ENCODE measurements at regions not wholly inside any gene's neighbourhood (a gene's known extent, or its start where the extent isn't known, plus 50 kb on each side); places are given as distances from the start of the nearest gene placed in this dataset.

GRCh38 chr17:79490530-79490929, 120.3 kb downstream of the RBFOX3 start:
- BruUV-seq (replicated peaks): no TSS peak
- H3K36me3 ChIP-seq (ENCODE audit: control insufficient read depth in 2 of 2, extremely low read depth in 1 of 2, insufficient read depth in 2 of 2, low read length in 2 of 2): no peaks in the 10 kb centered on the region
- TF ChIP-seq POLR2AphosphoS5 (IDR thresholded peaks at IDR 0.05; ENCODE audit: insufficient read depth, low read depth, low read length): no peak
- TF ChIP-seq EZH2 (IDR thresholded peaks at IDR 0.05; ENCODE audit: borderline replicate concordance, low read depth, low read length, severe bottlenecking): no peak
- no peak for TF ChIP-seq GATA2 (IDR thresholded peaks at IDR 0.05; ENCODE audit: insufficient read depth, insufficient read length, low read depth, low read length)
- no peak for TF ChIP-seq POLR2A (IDR thresholded peaks at IDR 0.05; ENCODE audit: low read depth, low read length)
- dilution Hi-C loops (cut with MboI; ENCODE audit: extremely low pct_ligation_motif_present, low sequenced_read_pairs) (no loop called here), intact Hi-C loops (cut with micrococcal nuclease) (no loop called here)
- no peak overlapping the region for H3K27ac ChIP-seq (ENCODE audit: insufficient read depth, low read depth, low read length)
- H3K27me3 ChIP-seq (ENCODE audit: control insufficient read depth in 2 of 2, insufficient read depth in 2 of 2, low read length in 2 of 2): no peaks in the 10 kb centered on the region
- H2AFZ ChIP-seq (ENCODE audit: low read depth, low read length): no peak overlapping the region
- no peak for FAIRE-seq
- no peak overlapping the region for H3K9ac ChIP-seq (replicated peaks; ENCODE audit: extremely low read depth, insufficient read depth, low read length)
- DNase-seq (ENCODE audit: low read depth, low spot score): no peak
- no peaks in the 10 kb centered on the region for H4K20me1 ChIP-seq (replicated peaks; ENCODE audit: control insufficient read depth, extremely low read depth, insufficient read depth, low read length)
- H3K9me3 ChIP-seq (replicated peaks; ENCODE audit: control insufficient read depth, insufficient read depth, low read length): no peaks in the 10 kb centered on the region
- no peaks in the 10 kb centered on the region for H3K4me1 ChIP-seq (ENCODE audit: control insufficient read depth, extremely low read depth, insufficient read depth, low read length)
- no peaks in the 10 kb centered on the region for H3K9me1 ChIP-seq (replicated peaks; ENCODE audit: control insufficient read depth, extremely low read depth, insufficient read depth, low read length)
- no peak overlapping the region for H3K4me2 ChIP-seq (ENCODE audit: insufficient read depth, low read length)
- CTCF ChIA-PET: no interaction called here
- no peak overlapping the region for H3K4me3 ChIP-seq (replicated peaks in 1 of 3; ENCODE audit: insufficient read depth in 1 of 3, low read depth in 1 of 3, low read length in 3 of 3)
- H3K79me2 ChIP-seq (ENCODE audit: control insufficient read depth, insufficient read depth, low read length): no peaks in the 10 kb centered on the region
- POLR2A ChIA-PET: no interaction called here

GRCh38 chr17:79487149-79487548, 123.7 kb downstream of the RBFOX3 start:
- TF ChIP-seq POLR2A (IDR thresholded peaks at IDR 0.05; ENCODE audit: low read depth, low read length) (no peak), JUN (IDR thresholded peaks at IDR 0.05; ENCODE audit: borderline replicate concordance, insufficient read depth, insufficient read length, low read depth) (no peak), GATA2 (IDR thresholded peaks at IDR 0.05; ENCODE audit: insufficient read depth, insufficient read length, low read depth, low read length) (no peak), EZH2 (IDR thresholded peaks at IDR 0.05; ENCODE audit: borderline replicate concordance, low read depth, low read length, severe bottlenecking) (no peak), MYC (IDR thresholded peaks at IDR 0.05; ENCODE audit: low read depth, low read length) (no peak), POLR2AphosphoS5 (IDR thresholded peaks at IDR 0.05; ENCODE audit: insufficient read depth, low read depth, low read length) (no peak), FOS (IDR thresholded peaks at IDR 0.05; ENCODE audit: borderline replicate concordance, insufficient read depth, low read length) (no peak)
- TF ChIP-seq, protein P1, sequence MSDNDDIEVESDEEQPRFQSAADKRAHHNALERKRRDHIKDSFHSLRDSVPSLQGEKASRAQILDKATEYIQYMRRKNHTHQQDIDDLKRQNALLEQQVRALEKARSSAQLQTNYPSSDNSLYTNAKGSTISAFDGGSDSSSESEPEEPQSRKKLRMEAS (IDR thresholded peaks at IDR 0.05; ENCODE audit: insufficient read depth, insufficient read length): no peak
- TF ChIP-seq, protein P2, sequence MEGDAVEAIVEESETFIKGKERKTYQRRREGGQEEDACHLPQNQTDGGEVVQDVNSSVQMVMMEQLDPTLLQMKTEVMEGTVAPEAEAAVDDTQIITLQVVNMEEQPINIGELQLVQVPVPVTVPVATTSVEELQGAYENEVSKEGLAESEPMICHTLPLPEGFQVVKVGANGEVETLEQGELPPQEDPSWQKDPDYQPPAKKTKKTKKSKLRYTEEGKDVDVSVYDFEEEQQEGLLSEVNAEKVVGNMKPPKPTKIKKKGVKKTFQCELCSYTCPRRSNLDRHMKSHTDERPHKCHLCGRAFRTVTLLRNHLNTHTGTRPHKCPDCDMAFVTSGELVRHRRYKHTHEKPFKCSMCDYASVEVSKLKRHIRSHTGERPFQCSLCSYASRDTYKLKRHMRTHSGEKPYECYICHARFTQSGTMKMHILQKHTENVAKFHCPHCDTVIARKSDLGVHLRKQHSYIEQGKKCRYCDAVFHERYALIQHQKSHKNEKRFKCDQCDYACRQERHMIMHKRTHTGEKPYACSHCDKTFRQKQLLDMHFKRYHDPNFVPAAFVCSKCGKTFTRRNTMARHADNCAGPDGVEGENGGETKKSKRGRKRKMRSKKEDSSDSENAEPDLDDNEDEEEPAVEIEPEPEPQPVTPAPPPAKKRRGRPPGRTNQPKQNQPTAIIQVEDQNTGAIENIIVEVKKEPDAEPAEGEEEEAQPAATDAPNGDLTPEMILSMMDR (IDR thresholded peaks at IDR 0.05; ENCODE audit: extremely low read depth in 1 of 2, insufficient read depth in 1 of 2, low read depth in 1 of 2, low read length in 2 of 2): no peak
- H3K27ac ChIP-seq (ENCODE audit: insufficient read depth, low read depth, low read length): no peak overlapping the region
- H3K4me3 ChIP-seq (replicated peaks in 1 of 3; ENCODE audit: insufficient read depth in 1 of 3, low read depth in 1 of 3, low read length in 3 of 3): no peak overlapping the region
- no TSS peak for BruUV-seq (replicated peaks)
- FAIRE-seq: no peak
- CTCF ChIA-PET: no interaction called here
- dilution Hi-C loops (cut with MboI; ENCODE audit: extremely low pct_ligation_motif_present, low sequenced_read_pairs): no loop called here
- DNase-seq (ENCODE audit: low read depth, low spot score): no peak
- POLR2A ChIA-PET: no interaction called here
- no peaks in the 10 kb centered on the region for H3K9me3 ChIP-seq (replicated peaks; ENCODE audit: control insufficient read depth, insufficient read depth, low read length)
- no peak overlapping the region for H2AFZ ChIP-seq (ENCODE audit: low read depth, low read length)
- no peaks in the 10 kb centered on the region for H3K4me1 ChIP-seq (ENCODE audit: control insufficient read depth, extremely low read depth, insufficient read depth, low read length)
- H3K4me2 ChIP-seq (ENCODE audit: insufficient read depth, low read length): no peak overlapping the region
- H3K9me1 ChIP-seq (replicated peaks; ENCODE audit: control insufficient read depth, extremely low read depth, insufficient read depth, low read length): no peaks in the 10 kb centered on the region
- intact Hi-C loops (cut with micrococcal nuclease): no loop called here
- H3K9ac ChIP-seq (replicated peaks; ENCODE audit: extremely low read depth, insufficient read depth, low read length): no peak overlapping the region
- no peaks in the 10 kb centered on the region for H3K36me3 ChIP-seq (ENCODE audit: control insufficient read depth in 2 of 2, extremely low read depth in 1 of 2, insufficient read depth in 2 of 2, low read length in 2 of 2)
- H4K20me1 ChIP-seq (replicated peaks; ENCODE audit: control insufficient read depth, extremely low read depth, insufficient read depth, low read length): no peaks in the 10 kb centered on the region
- H3K79me2 ChIP-seq (ENCODE audit: control insufficient read depth, insufficient read depth, low read length): no peaks in the 10 kb centered on the region
- H3K27me3 ChIP-seq (ENCODE audit: control insufficient read depth in 2 of 2, insufficient read depth in 2 of 2, low read length in 2 of 2): no peaks in the 10 kb centered on the region
